ENCODE measurements at regions not wholly inside any gene's neighbourhood (a gene's known extent, or its start where the extent isn't known, plus 50 kb on each side); places are given as distances from the start of the nearest gene placed in this dataset.

- Mint-ChIP-seq H3K27me3 (ENCODE audit: low read depth) (no peaks in the 10 kb centered on the region), H3K27ac (ENCODE audit: unreplicated experiment) (no peak overlapping the region), H3K36me3 (ENCODE audit: low read depth) (no peaks in the 10 kb centered on the region), H3K4me3 (no peak overlapping the region), H3K9me3 (peaks cover 5% of the 10 kb centered on the region), H3K4me1 (no peaks in the 10 kb centered on the region)
- TF ChIP-seq CTCF (conservative IDR thresholded peaks at IDR 0.05) = no peak
- no peak for DNase-seq (ENCODE audit: low read depth, low spot score)
Measured at GRCh38 chr7:85239109-85239508, 52.3 kb upstream of the SEMA3D start.

GRCh38 chr7:85237721-85238120 lies 50.9 kb upstream of the SEMA3D start:
- TF ChIP-seq CTCF (conservative IDR thresholded peaks at IDR 0.05) = no peak
- peaks cover 5% of the 10 kb centered on the region for H3K9me3 Mint-ChIP-seq
- no peaks in the 10 kb centered on the region for H3K36me3 Mint-ChIP-seq (ENCODE audit: low read depth)
- DNase-seq (ENCODE audit: low read depth, low spot score) = no peak
- no peak overlapping the region for H3K27ac Mint-ChIP-seq (ENCODE audit: unreplicated experiment)
- no peak overlapping the region for H3K4me3 Mint-ChIP-seq
- H3K27me3 Mint-ChIP-seq (ENCODE audit: low read depth) = no peaks in the 10 kb centered on the region
- H3K4me1 Mint-ChIP-seq = no peaks in the 10 kb centered on the region

All from neural crest cell (in vitro differentiated cells).